Thoracic aorta (tissue), 2 donors: ENCODE measurements at regions not wholly inside any gene's neighbourhood (a gene's known extent, or its start where the extent isn't known, plus 50 kb on each side); places are given as distances from the start of the nearest gene placed in this dataset.

Experiments
- ATAC-seq: fragments of 150-250 bp; one replicate; pipeline ENCODE4 v1.8.0; 2017; ENCODE audit warnings: low read depth; ENCODE audit not compliant: insufficient number of reproducible peaks, low FRiP score
- DNase-seq: peaks from one replicate; pipeline ENCODE4 v3.0.0-alpha.2; 2020; ENCODE audit warnings: low spot score
- H3K27ac ChIP-seq, 2 donors: fragments of 200-600 bp; sonication (generic); 1 replicate in 1 of 2; 2 replicates in 1 of 2; pipeline ENCODE4 v1.5.1; 2016; ENCODE audit warnings: mild to moderate bottlenecking in 2 of 2, moderate library complexity in 2 of 2
- H3K27me3 ChIP-seq: fragments of 200-600 bp; sonication (generic); replicated peaks from 2 replicates; pipeline ENCODE4 v1.6.0; 2016; ENCODE audit warnings: mild to moderate bottlenecking; ENCODE audit not compliant: insufficient read depth
- H3K36me3 ChIP-seq: fragments of 200-600 bp; sonication (generic); one replicate; pipeline ENCODE4 v1.5.1; 2016
- H3K4me1 ChIP-seq, 2 donors: fragments of 200-600 bp; sonication (generic); 1 replicate in 1 of 2; 2 replicates in 1 of 2; pipeline versions ENCODE4 v1.5.1 to v1.6.0; 2016; ENCODE audit warnings: low read depth in 2 of 2, mild to moderate bottlenecking in 1 of 2; ENCODE audit not compliant: control insufficient read depth in 1 of 2
- H3K4me3 ChIP-seq: fragments of 200-600 bp; sonication (generic); 2 replicates; pipeline ENCODE4 v1.5.1; 2016; ENCODE audit warnings: mild to moderate bottlenecking
- H3K9me3 ChIP-seq: fragments of 200-600 bp; sonication (generic); 2 replicates; pipeline ENCODE4 v1.5.1; 2016
- TF ChIP-seq, protein P1 (sequence below): fragments of 200-600 bp; sonication (generic); IDR thresholded peaks from one replicate; pipeline ENCODE4 v1.5.1; 2019; ENCODE audit warnings: antibody characterized with exemption

DNA sequence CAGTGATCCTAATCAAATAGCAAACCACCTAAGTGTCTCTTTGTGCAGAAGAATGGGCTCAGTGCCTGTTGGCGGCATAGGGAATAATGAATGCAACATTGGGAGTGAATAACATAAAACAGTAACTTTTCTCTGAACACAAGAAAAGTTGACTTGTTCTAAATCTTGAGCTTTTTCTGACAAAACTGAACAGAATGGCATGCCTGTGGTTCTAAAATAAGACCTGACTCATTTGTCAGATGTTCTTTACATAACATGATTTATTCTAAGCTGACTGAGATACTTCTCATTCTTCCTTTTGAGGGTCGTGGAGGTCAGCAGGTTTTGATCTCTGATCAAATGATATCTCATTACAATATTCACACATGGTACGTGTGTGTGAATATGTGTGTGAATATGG lies 165.4 kb upstream of the WDR1 start:
- TF ChIP-seq, protein P1, sequence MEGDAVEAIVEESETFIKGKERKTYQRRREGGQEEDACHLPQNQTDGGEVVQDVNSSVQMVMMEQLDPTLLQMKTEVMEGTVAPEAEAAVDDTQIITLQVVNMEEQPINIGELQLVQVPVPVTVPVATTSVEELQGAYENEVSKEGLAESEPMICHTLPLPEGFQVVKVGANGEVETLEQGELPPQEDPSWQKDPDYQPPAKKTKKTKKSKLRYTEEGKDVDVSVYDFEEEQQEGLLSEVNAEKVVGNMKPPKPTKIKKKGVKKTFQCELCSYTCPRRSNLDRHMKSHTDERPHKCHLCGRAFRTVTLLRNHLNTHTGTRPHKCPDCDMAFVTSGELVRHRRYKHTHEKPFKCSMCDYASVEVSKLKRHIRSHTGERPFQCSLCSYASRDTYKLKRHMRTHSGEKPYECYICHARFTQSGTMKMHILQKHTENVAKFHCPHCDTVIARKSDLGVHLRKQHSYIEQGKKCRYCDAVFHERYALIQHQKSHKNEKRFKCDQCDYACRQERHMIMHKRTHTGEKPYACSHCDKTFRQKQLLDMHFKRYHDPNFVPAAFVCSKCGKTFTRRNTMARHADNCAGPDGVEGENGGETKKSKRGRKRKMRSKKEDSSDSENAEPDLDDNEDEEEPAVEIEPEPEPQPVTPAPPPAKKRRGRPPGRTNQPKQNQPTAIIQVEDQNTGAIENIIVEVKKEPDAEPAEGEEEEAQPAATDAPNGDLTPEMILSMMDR: no peak
- no peaks in the 10 kb centered on the region for H3K9me3 ChIP-seq
- H3K4me3 ChIP-seq: no peak overlapping the region
- ATAC-seq (no peak), DNase-seq (no peak)
- H3K4me1 ChIP-seq: peaks cover 5% of the 10 kb centered on the region in 2 donors
- peak overlapping the region in 1 of 2 donors; percentile 49 for H3K27ac ChIP-seq
- no peaks in the 10 kb centered on the region for H3K36me3 ChIP-seq
- H3K27me3 ChIP-seq: no peaks in the 10 kb centered on the region

DNA sequence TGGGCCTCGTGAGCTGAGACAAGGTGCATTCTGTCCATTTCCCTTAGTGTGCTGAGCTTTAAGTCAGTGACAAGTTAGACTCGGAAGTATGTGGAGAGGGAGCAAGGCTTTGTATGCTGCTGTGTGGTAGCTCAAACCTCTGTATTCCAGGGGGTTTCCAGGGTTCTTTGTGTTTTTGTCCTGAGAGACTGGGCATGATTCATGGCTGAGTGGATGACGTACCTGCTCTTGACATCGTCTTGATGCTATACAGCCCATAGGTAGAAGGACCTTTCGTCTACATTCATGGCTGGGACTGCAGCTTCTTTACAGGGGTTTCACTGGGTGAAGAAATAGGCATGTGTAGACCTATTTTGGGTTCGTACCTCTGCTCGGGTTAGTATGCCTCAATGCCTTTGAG lies 162.7 kb upstream of the WDR1 start:
- TF ChIP-seq, protein P1: no peak
- no peaks in the 10 kb centered on the region for H3K9me3 ChIP-seq
- H3K27me3 ChIP-seq: no peaks in the 10 kb centered on the region
- no peaks in the 10 kb centered on the region for H3K36me3 ChIP-seq
- H3K27ac ChIP-seq: no peak overlapping the region
- DNase-seq (no peak), ATAC-seq (no peak)
- H3K4me1 ChIP-seq: peaks cover 5% of the 10 kb centered on the region in 2 donors
- H3K4me3 ChIP-seq: no peak overlapping the region

DNA sequence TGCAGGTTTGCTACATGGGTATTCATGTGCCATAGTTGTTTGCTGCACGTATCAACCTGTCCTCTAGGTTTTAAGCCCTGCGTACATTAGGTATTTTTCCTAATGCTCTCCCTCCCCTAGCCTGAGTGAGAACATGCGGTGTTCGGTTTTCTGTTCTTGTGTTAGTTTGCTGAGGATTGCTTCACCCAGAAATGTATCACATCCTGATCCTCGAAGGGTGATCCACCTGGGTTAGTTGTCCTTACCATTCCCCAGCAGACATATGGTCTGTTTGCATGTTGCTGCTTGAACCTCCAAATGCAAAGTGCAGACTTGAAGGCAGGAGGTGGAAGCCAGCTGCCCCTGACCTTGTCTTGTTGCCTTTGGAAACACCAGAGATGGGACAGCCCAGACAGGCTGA lies 161.5 kb upstream of the WDR1 start:
- DNase-seq (no peak), ATAC-seq (no peak)
- H3K4me1 ChIP-seq: peaks cover 5% of the 10 kb centered on the region in 2 donors
- no peak overlapping the region for H3K27ac ChIP-seq
- H3K4me3 ChIP-seq: no peak overlapping the region
- H3K36me3 ChIP-seq: no peaks in the 10 kb centered on the region
- no peaks in the 10 kb centered on the region for H3K27me3 ChIP-seq
- TF ChIP-seq, protein P1: no peak
- no peaks in the 10 kb centered on the region for H3K9me3 ChIP-seq

DNA sequence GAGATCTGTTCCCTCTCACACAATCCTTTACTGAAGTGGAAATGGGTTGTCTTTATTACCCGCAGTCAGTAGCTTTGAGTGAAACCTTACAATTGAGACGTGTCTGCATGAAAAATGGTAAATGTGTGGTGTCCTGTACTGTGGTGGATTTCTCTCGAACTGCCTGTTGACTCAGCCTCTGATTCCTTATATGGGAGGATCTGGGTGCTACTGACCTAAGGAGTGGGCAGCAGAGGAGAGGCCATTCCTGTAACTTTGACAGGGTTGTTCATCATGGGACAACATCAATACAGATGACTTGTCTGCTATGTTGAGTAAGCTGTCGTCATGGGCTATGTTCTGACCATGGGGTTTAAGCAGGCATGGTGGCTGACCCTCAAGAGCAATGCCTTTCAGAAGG lies 159.6 kb upstream of the WDR1 start:
- TF ChIP-seq, protein P1: no peak
- H3K27ac ChIP-seq: no peak overlapping the region
- no peaks in the 10 kb centered on the region for H3K9me3 ChIP-seq
- H3K4me3 ChIP-seq: no peak overlapping the region
- no peak for ATAC-seq
- H3K27me3 ChIP-seq: no peaks in the 10 kb centered on the region
- no peak for DNase-seq
- H3K4me1 ChIP-seq: no peaks in the 10 kb centered on the region
- no peaks in the 10 kb centered on the region for H3K36me3 ChIP-seq

DNA sequence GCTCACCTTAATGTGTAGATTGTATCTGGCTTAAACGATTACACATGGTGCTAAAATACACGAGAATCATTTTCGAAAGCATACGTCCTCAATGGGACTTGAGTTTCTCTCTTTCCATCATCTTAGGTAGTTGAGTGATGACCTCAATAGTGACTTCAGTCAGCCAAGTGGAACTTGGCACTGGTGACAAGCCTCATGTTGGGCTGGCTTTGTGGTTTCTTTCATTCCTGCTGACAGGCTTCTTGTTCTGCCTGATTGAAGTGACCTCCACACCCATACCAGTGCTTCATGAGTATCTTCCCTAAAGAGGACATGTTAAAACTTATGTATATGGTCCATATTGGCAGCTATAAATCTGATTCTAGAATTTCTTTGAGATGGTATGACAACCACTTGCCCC lies 159.1 kb upstream of the WDR1 start:
- H3K9me3 ChIP-seq: no peaks in the 10 kb centered on the region
- no peaks in the 10 kb centered on the region for H3K36me3 ChIP-seq
- H3K27me3 ChIP-seq: no peaks in the 10 kb centered on the region
- ATAC-seq (no peak), DNase-seq (no peak)
- no peak overlapping the region for H3K4me3 ChIP-seq
- H3K4me1 ChIP-seq: no peaks in the 10 kb centered on the region
- TF ChIP-seq, protein P1: no peak
- no peak overlapping the region for H3K27ac ChIP-seq
